ENCODE measurements at regions not wholly inside any gene's neighbourhood (a gene's known extent, or its start where the extent isn't known, plus 50 kb on each side); places are given as distances from the start of the nearest gene placed in this dataset.

DNA sequence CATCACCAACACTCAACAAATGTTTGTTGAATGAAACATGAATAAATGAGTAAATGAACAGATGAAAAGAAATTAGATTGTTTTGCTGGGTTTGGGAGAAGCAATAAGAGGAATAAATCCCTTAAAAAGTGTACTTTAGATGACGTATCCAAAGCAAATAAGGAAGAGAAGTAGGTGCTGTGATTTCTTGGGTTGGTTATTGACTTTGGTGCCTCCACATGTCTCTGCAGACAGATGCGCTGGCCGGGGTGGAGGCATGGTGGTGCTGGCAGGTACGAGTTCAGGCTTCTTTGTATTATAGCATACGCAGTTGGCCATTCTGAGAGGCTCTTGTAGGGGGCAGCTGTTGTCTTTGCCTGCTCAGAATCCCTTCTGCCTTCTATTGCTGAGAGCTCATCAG is 178.9 kb downstream of the POLR2M start:
- TF ChIP-seq GABPB1 (CRISPR knock-in tag; IDR thresholded peaks at IDR 0.05) (no peak), FOXP1 (CRISPR knock-in tag; IDR thresholded peaks at IDR 0.05; ENCODE audit: borderline replicate concordance) (no peak)

All from WTC11 (cell line).